Mesothelial cell of epicardium (in vitro differentiated cells): ENCODE measurements at regions not wholly inside any gene's neighbourhood (a gene's known extent, or its start where the extent isn't known, plus 50 kb on each side); places are given as distances from the start of the nearest gene placed in this dataset.

Source experiments
- DNase-seq, 2 experiments: peaks; one replicate each; pipeline ENCODE4 v3.0.0; 2021; ENCODE audit warnings: low spot score in 2 of 2; ENCODE audit not compliant: unreplicated experiment in 2 of 2
- H3K27ac Mint-ChIP-seq: 2 replicates; pipeline ENCODE4 v1.8.0; 2021; ENCODE audit warnings: mixed read lengths
- H3K27me3 Mint-ChIP-seq: 2 replicates; pipeline ENCODE4 v1.8.0; 2021; ENCODE audit warnings: low read depth, mixed read lengths
- H3K36me3 Mint-ChIP-seq: 2 replicates; pipeline ENCODE4 v1.8.0; 2021; ENCODE audit warnings: mixed read lengths
- H3K4me1 Mint-ChIP-seq: 2 replicates; pipeline ENCODE4 v1.8.0; 2021; ENCODE audit warnings: mixed read lengths
- H3K4me3 Mint-ChIP-seq: 2 replicates; pipeline ENCODE4 v1.8.0; 2021; ENCODE audit warnings: mild to moderate bottlenecking, moderate library complexity, mixed read lengths
- H3K9me3 Mint-ChIP-seq: 2 replicates; pipeline ENCODE4 v1.8.0; 2021; ENCODE audit warnings: mixed read lengths
- CTCF ChIP-seq: fragments of 200-600 bp; sonication (generic); IDR thresholded peaks from one replicate; pipeline ENCODE4 v1.5.0; 2021; ENCODE audit warnings: antibody characterized with exemption; ENCODE audit not compliant: unreplicated experiment

- Mint-ChIP-seq H3K27ac (no peak overlapping the region), H3K27me3 (no peaks in the 10 kb centered on the region), H3K4me3 (no peak overlapping the region), H3K36me3 (peaks cover 3% of the 10 kb centered on the region), H3K9me3 (peaks cover 26% of the 10 kb centered on the region), H3K4me1 (no peaks in the 10 kb centered on the region)
- no peak for TF ChIP-seq CTCF
- DNase-seq: no peak
These were observed 952.5 kb upstream of the SEMA6D start for GRCh38 chr15:46764851-46765250.

- Mint-ChIP-seq H3K36me3 (peaks cover 3% of the 10 kb centered on the region), H3K4me1 (no peaks in the 10 kb centered on the region)
- TF ChIP-seq CTCF: no peak
These were observed 951.3 kb upstream of the SEMA6D start for GRCh38 chr15:46766021-46766420.

GRCh38 chr15:46768287-46768686, 949.0 kb upstream of the SEMA6D start:
- DNase-seq: no peak
- H3K36me3 Mint-ChIP-seq: peaks cover 3% of the 10 kb centered on the region

More at GRCh38 chr15:46766021-46766420, 951.3 kb upstream of the SEMA6D start:
- H3K27ac Mint-ChIP-seq: no peak overlapping the region
- H3K4me3 Mint-ChIP-seq: no peak overlapping the region
- H3K9me3 Mint-ChIP-seq: peaks cover 28% of the 10 kb centered on the region
- no peak for DNase-seq
- H3K27me3 Mint-ChIP-seq: no peaks in the 10 kb centered on the region

GRCh38 chr15:46773016-46773415, 944.3 kb upstream of the SEMA6D start:
- H3K4me1 Mint-ChIP-seq: no peaks in the 10 kb centered on the region
- no peak overlapping the region for H3K4me3 Mint-ChIP-seq
- no peak overlapping the region for H3K27ac Mint-ChIP-seq
- no peaks in the 10 kb centered on the region for H3K27me3 Mint-ChIP-seq
- peaks cover 3% of the 10 kb centered on the region for H3K36me3 Mint-ChIP-seq
- DNase-seq: no peak
- TF ChIP-seq CTCF: no peak
- peaks cover 19% of the 10 kb centered on the region for H3K9me3 Mint-ChIP-seq

More at GRCh38 chr15:46768287-46768686, 949.0 kb upstream of the SEMA6D start:
- peaks cover 28% of the 10 kb centered on the region for H3K9me3 Mint-ChIP-seq
- no peak for TF ChIP-seq CTCF
- H3K27me3 Mint-ChIP-seq: no peaks in the 10 kb centered on the region
- no peaks in the 10 kb centered on the region for H3K4me1 Mint-ChIP-seq
- H3K4me3 Mint-ChIP-seq: no peak overlapping the region
- no peak overlapping the region for H3K27ac Mint-ChIP-seq

GRCh38 chr15:46778876-46779275, 938.4 kb upstream of the SEMA6D start:
- H3K27ac Mint-ChIP-seq: no peak overlapping the region
- DNase-seq: no peak
- no peak overlapping the region for H3K4me3 Mint-ChIP-seq
- no peaks in the 10 kb centered on the region for H3K27me3 Mint-ChIP-seq
- H3K36me3 Mint-ChIP-seq: no peaks in the 10 kb centered on the region
- no peak for TF ChIP-seq CTCF
- no peaks in the 10 kb centered on the region for H3K4me1 Mint-ChIP-seq
- H3K9me3 Mint-ChIP-seq: peaks cover 3% of the 10 kb centered on the region
